ENCODE measurements at regions not wholly inside any gene's neighbourhood (a gene's known extent, or its start where the extent isn't known, plus 50 kb on each side); places are given as distances from the start of the nearest gene placed in this dataset.

DNA sequence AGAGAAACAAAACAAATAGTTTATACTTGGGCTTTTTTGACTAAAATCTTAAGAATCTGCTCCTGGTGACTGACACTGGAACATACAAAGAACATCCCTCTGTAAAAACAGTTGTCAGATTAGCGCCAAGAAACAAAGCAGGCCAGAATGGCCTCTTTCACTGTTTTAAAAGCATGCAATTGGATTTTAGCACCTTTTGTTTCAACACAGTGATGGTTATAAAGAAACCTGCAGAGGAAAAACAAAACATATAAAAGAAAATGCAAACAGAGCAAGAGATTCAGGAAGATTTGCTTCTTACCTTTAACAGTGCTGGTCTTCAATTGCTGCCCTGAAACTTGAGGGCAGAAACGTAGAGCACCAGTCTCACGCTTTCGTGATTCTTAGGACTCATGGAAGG, 652.2 kb upstream of the KCND2 start:
- ChIA-PET CTCF (no interaction called here), POLR2A (no interaction called here), RAD21 (ENCODE audit: unreplicated experiment) (no interaction called here), SMC1A (ENCODE audit: uncharacterized antibody, unreplicated experiment) (no interaction called here)
- H3K9me3 ChIP-seq (replicated peaks; ENCODE audit: control insufficient read depth, insufficient read depth, low read length) = no peaks in the 10 kb centered on the region
- TF ChIP-seq RUNX3 (IDR thresholded peaks at IDR 0.05; ENCODE audit: low read length) (no peak), ZNF207 (IDR thresholded peaks at IDR 0.05; ENCODE audit: borderline replicate concordance) (no peak), RBBP5 (conservative IDR thresholded peaks at IDR 0.05) (no peak), PAX5 (IDR thresholded peaks at IDR 0.05; ENCODE audit: borderline replicate concordance, low read depth, low read length) (no peak), CHD2 (IDR thresholded peaks at IDR 0.05; ENCODE audit: borderline replicate concordance, low read depth, low read length) (no peak), RCOR1 (conservative IDR thresholded peaks at IDR 0.05; ENCODE audit: low read depth, low read length) (no peak), MTA2 (IDR thresholded peaks at IDR 0.05; ENCODE audit: low read depth) (no peak), ATF7 (IDR thresholded peaks at IDR 0.05; ENCODE audit: low read depth) (no peak), BCL11A (IDR thresholded peaks at IDR 0.05; ENCODE audit: low read depth, low read length) (no peak), KAT2A (conservative IDR thresholded peaks at IDR 0.05; ENCODE audit: control insufficient read depth, low read depth, low read length) (no peak), TCF7 (IDR thresholded peaks at IDR 0.05; ENCODE audit: borderline replicate concordance) (no peak)
- TF ChIP-seq, protein P1, sequence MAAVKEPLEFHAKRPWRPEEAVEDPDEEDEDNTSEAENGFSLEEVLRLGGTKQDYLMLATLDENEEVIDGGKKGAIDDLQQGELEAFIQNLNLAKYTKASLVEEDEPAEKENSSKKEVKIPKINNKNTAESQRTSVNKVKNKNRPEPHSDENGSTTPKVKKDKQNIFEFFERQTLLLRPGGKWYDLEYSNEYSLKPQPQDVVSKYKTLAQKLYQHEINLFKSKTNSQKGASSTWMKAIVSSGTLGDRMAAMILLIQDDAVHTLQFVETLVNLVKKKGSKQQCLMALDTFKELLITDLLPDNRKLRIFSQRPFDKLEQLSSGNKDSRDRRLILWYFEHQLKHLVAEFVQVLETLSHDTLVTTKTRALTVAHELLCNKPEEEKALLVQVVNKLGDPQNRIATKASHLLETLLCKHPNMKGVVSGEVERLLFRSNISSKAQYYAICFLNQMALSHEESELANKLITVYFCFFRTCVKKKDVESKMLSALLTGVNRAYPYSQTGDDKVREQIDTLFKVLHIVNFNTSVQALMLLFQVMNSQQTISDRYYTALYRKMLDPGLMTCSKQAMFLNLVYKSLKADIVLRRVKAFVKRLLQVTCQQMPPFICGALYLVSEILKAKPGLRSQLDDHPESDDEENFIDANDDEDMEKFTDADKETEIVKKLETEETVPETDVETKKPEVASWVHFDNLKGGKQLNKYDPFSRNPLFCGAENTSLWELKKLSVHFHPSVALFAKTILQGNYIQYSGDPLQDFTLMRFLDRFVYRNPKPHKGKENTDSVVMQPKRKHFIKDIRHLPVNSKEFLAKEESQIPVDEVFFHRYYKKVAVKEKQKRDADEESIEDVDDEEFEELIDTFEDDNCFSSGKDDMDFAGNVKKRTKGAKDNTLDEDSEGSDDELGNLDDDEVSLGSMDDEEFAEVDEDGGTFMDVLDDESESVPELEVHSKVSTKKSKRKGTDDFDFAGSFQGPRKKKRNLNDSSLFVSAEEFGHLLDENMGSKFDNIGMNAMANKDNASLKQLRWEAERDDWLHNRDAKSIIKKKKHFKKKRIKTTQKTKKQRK (IDR thresholded peaks at IDR 0.05; ENCODE audit: low read depth, low read length) = no peak
- TF ChIP-seq, protein P2, sequence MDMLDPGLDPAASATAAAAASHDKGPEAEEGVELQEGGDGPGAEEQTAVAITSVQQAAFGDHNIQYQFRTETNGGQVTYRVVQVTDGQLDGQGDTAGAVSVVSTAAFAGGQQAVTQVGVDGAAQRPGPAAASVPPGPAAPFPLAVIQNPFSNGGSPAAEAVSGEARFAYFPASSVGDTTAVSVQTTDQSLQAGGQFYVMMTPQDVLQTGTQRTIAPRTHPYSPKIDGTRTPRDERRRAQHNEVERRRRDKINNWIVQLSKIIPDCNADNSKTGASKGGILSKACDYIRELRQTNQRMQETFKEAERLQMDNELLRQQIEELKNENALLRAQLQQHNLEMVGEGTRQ (IDR thresholded peaks at IDR 0.05; ENCODE audit: borderline replicate concordance, low read depth, low read length) = no peak
- TF ChIP-seq, protein P3, sequence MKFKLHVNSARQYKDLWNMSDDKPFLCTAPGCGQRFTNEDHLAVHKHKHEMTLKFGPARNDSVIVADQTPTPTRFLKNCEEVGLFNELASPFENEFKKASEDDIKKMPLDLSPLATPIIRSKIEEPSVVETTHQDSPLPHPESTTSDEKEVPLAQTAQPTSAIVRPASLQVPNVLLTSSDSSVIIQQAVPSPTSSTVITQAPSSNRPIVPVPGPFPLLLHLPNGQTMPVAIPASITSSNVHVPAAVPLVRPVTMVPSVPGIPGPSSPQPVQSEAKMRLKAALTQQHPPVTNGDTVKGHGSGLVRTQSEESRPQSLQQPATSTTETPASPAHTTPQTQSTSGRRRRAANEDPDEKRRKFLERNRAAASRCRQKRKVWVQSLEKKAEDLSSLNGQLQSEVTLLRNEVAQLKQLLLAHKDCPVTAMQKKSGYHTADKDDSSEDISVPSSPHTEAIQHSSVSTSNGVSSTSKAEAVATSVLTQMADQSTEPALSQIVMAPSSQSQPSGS (IDR thresholded peaks at IDR 0.05; ENCODE audit: low read length) = no peak
- TF ChIP-seq, protein P4, sequence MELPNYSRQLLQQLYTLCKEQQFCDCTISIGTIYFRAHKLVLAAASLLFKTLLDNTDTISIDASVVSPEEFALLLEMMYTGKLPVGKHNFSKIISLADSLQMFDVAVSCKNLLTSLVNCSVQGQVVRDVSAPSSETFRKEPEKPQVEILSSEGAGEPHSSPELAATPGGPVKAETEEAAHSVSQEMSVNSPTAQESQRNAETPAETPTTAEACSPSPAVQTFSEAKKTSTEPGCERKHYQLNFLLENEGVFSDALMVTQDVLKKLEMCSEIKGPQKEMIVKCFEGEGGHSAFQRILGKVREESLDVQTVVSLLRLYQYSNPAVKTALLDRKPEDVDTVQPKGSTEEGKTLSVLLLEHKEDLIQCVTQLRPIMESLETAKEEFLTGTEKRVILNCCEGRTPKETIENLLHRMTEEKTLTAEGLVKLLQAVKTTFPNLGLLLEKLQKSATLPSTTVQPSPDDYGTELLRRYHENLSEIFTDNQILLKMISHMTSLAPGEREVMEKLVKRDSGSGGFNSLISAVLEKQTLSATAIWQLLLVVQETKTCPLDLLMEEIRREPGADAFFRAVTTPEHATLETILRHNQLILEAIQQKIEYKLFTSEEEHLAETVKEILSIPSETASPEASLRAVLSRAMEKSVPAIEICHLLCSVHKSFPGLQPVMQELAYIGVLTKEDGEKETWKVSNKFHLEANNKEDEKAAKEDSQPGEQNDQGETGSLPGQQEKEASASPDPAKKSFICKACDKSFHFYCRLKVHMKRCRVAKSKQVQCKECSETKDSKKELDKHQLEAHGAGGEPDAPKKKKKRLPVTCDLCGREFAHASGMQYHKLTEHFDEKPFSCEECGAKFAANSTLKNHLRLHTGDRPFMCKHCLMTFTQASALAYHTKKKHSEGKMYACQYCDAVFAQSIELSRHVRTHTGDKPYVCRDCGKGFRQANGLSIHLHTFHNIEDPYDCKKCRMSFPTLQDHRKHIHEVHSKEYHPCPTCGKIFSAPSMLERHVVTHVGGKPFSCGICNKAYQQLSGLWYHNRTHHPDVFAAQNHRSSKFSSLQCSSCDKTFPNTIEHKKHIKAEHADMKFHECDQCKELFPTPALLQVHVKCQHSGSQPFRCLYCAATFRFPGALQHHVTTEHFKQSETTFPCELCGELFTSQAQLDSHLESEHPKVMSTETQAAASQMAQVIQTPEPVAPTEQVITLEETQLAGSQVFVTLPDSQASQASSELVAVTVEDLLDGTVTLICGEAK (IDR thresholded peaks at IDR 0.05; ENCODE audit: borderline replicate concordance) = no peak
- WGBS (ENCODE audit: insufficient coverage, insufficient replicate concordance, low lambda C conversion rate, missing lambda C conversion rate) = 23% methylated on average over 4 of the region's 4 CpGs
- ATAC-seq (no peak), FAIRE-seq (no peak), DNase-seq (ENCODE audit: low read depth, low spot score) (no peak)
- no peak overlapping the region for H3K4me3 ChIP-seq
- H3K36me3 ChIP-seq (ENCODE audit: control insufficient read depth in 2 of 2, insufficient read depth in 2 of 2, low read length in 1 of 2) = no peaks in the 10 kb centered on the region
- no peak overlapping the region for H2AFZ ChIP-seq (ENCODE audit: control insufficient read depth, low read depth, low read length)
- H3K79me2 ChIP-seq (ENCODE audit: control insufficient read depth, insufficient read depth, low read length) = no peaks in the 10 kb centered on the region
- no peak overlapping the region for H3K27ac ChIP-seq (ENCODE audit: control insufficient read depth, insufficient read depth)
- intact Hi-C loops (cut with micrococcal nuclease; ENCODE audit: unreplicated experiment) (no loop called here), in situ Hi-C loops (cut with MboI) (no loop called here)
- H3K27me3 ChIP-seq (replicated peaks in 1 of 2; ENCODE audit: control insufficient read depth in 2 of 2, insufficient read depth in 2 of 2, low read length in 1 of 2) = no peaks in the 10 kb centered on the region
- H4K20me1 ChIP-seq (ENCODE audit: control insufficient read depth, insufficient read depth) = no peaks in the 10 kb centered on the region
- H3K9ac ChIP-seq (ENCODE audit: control insufficient read depth, insufficient read depth, low read length) = no peak overlapping the region
- BruUV-seq (replicated peaks) = no TSS peak
- no peaks in the 10 kb centered on the region for H3K4me1 ChIP-seq (ENCODE audit: control insufficient read depth, insufficient read depth, low read length)
- H3K4me2 ChIP-seq (ENCODE audit: control insufficient read depth, insufficient read depth) = no peak overlapping the region
